Superior temporal gyrus (tissue), 1 donor: ENCODE measurements at regions not wholly inside any gene's neighbourhood (a gene's known extent, or its start where the extent isn't known, plus 50 kb on each side); places are given as distances from the start of the nearest gene placed in this dataset.

Experiments
- DNase-seq: peaks from one replicate; pipeline ENCODE4 v3.0.0-alpha.2; 2016; ENCODE audit errors: extremely low spot score

DNA sequence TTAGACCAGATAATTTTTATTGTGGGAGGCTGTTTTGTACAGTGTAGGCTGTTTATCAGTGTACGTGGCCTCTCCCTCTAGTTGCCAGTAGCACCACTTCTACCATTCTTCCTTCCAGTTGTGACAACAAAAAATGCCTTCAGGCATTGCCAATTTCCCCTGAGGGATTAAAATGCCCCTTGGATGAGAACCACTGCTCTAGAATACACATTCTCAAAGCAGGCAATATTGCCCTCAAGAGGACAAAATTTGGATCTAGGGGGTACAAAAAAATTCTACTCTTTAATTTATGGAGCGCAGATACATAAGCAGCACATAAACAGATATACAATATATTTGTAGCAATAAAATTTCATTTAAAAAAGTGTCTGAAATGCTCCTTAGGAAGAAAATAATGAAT lies 674.6 kb downstream of the PTPRC start:
- DNase-seq: no peak

DNA sequence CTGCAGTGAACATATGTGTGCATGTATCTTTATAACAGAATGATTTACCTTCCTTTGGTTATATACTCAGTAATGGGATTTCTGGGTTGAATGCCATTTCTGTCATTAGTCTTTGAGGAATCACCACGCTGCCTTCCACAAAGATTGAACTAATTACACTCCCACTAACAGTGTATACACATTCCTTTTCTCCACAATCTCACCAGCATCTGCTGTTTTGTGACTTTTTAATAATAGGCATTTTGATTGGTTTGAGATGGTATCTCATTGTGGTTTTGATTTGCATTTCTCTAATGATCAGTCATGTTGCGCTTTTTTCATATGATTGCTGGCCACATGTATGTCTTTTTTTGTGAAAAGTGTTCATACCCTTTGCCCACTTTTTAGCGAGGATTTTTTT lies 680.5 kb downstream of the PTPRC start:
- DNase-seq: no peak

DNA sequence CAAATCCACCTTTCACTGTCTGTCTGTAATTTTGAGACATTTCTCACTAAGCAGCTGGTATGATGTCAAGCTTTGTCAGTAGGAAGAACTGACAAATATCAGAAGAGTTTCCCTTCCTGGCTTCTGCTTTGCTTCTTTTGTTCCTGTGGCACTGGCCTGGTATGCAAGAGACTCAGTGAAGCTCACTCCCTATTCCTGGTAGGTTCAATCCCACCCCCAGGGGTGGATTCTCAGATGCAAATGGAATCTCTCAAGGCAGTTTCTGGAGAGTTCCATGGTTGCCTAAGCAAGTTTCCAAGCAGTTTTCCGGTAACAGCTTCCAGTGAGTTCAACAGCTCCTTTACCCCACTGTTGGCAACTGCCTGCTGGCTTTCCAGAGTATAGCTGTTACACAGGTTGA lies 683.4 kb downstream of the PTPRC start:
- no peak for DNase-seq

DNA sequence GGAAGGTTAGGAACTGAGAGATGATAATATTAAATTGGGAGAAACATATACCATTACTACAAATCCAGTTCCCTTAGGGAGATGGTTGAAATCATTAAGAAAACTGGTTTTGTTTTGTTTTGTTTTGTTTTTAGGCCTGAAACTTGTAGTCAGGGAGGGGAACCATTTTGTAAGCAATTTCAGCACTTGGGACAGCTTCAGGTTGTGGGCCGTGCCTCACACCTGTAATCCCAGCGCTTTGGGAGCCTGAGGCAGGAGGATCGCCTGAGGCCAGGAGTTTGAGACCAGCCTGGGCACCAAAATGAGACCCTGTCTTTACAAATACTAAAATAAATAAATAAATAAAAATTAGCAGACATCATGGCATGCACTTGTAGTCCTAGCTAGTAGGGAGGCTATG lies 694.3 kb upstream of the NR5A2 start:
- DNase-seq: no peak

DNA sequence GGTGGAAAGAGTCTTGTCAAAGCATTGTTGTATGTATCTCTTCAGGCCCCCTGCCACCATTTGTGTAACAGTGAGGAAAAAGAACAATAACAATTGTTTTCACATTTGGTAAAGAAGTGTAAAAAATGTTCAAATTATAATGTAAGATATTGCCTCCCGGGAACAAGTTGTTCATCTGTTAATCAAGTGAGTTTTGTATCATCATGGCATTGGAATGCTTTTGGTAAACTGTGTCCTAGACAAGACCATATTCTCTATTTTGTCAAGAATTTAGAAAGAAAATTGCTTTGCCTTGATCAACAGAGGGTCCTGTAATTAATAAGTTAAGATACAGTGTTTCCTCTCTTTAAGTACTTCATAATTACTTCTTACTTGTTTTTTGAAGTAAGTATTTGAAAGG lies 692.0 kb upstream of the NR5A2 start:
- DNase-seq: no peak

DNA sequence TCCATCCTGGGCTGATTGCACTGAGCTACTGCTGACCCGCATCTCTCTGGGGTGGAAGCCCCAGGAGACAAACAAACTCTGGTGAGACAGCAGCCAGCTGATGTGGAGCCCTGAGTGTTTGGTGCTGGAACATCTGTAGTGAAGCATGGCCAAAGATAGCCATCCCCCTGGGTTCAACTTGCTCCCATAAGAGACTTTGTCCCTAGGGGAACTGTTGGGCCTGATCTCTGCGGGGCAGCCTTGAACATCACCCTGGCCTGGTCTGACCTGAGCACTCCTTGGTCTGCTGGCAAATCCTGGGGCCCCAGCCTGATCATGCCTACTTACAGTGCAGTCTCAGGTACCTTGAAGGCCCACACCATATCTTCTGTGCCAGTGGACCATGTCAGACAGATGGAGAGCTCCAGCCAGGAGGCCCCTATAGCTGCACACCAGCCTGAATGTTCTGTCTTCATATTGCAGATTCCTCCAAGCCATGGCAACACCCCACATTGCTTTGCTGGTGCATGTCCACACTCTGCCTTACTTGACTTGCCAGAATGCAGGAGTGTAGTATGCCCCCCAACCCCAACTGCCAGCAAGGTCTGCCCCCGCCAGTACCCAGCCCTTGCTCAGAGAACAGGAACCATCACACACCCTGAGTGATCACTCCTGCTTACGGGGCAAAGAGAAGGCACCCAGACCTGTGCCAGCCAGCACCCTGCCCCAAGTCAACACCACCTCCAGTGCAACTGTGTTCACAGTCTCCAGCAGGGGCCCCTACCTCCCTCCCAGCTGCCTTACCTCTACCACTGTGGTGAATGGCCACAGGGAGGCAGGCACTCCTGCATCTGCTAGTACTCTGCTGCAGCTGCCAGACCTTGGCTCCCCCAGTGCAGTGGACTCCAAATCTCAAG lies 690.5 kb upstream of the NR5A2 start:
- DNase-seq: no peak

DNA sequence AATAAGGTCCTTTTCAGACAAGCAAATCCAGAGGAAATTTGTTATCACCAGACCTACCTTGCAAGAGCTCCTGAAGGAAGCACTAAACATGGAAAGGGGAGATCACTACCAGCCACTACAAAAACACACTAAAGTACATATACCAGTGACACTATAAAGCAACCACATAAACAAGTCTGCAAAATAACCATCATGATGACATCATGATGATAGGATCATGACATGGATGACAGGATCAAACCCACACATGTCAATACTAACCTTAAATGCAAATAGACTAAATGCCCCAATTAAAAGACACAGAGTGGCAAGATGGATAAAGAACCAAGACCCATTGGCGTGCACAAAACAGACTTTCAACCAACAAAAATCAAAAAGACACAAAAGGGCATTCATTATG lies 688.8 kb upstream of the NR5A2 start:
- DNase-seq: no peak

DNA sequence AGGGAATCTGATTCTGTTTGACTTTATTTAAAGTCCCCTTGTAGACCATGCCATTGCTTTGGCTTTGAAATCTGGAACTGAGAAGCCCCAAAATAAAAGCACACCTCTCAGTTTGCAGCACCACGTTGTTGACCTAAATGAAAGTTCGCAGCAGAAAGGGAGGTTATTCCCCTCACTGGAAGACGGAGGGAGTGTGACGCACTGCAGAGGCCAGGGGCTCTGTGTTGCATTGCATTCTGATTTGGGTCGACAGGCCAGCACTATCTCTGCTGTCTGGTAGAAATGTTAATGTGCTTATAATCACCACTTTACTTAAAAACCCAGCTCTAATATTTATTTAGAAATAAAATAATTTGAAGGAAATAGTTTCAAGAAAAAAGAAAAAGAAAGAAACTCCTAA lies 675.2 kb upstream of the NR5A2 start:
- no peak for DNase-seq

DNA sequence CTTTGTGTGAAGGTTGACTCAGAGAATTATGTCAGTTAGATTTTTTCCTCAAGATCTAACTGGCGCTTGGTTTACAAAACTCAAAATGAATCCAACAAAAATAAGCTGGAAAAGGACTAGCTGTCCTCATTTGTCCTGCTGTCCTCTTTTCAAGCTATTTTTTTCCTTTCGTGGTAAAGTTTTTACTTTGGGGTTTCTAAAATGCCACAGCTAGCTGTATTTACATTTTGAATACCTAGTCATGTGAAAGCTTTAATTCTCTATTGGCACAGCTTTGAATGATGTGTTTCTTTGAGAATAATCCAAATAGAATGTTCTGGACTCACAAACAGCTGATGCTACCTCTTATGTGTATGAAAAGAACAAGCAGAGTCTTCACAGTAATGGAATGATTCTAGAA lies 673.6 kb upstream of the NR5A2 start:
- DNase-seq: peak; percentile 46

DNA sequence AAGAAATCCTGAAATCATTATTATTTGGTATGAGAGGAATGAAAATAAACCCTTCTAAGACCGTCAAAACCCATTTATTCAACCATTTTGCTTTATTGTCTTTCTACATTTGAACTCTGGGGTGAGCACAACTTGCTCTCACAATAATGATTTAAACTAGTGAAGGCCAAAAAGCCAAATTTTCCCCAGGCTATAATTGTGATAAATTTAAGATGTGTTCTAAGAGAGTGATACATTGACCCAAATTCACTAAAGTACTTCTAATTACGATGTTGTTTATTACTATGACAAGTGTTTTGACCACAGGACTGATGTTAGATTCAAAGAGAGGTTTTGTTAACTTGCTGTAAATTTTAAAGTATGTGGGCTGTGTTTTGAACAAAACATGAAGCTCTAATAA lies 670.9 kb upstream of the NR5A2 start:
- DNase-seq: no peak

DNA sequence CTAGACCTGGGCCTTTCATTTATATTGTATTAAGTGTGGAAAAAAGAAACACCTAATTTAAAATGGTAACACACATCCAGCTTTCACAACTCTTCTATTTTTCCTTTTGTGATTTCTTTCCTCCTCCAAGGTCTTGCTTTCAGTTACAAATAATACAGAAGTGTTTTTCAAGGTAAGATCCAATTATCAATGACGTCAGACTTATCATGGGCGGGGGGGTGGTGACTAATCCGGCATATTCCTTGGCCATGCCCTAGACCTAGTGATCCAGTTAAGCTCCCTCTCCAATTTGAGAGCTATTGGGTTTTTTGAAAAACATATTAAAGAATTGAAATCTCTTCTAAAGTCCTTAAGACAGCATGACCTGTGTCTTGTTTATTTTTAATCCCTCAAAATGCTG lies 669.9 kb upstream of the NR5A2 start:
- no peak for DNase-seq

DNA sequence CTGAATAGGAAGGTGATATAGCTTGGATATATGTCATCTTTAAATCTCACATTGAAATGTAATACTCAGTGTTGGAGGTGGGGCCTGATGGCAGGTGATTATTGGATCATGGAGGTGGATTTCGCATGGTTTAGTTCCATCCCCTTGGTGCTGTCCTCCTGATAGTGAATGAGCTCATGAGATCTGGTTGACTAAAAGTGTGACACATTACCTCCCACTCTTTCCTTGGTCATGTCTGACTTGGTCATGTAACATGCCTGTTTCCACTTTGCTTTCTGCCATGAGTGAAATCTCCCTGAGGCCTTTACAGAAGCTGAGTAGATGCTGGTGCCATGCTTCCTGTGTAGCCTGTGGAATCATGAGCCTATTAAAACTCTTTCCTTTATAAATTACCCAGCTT lies 664.5 kb upstream of the NR5A2 start:
- no peak for DNase-seq

DNA sequence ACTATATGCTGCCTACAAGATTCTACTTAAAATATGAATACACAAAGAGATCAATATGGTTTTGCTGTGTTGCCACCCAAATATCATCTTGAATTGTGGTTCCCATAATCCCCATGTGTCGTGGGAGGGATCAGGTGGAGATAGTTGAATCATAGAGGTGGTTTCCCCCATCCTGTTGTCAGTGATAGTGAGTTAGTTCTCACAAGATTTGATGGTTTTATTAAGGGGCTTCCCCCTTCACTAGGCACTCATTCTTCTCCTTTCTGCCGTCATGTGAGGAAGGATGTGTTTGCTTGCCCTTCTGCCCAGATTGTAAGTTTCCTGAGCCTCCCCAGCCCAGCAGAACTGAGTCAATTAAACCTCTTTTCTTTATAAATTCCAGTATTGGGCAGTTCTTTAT lies 654.4 kb upstream of the NR5A2 start:
- no peak for DNase-seq

DNA sequence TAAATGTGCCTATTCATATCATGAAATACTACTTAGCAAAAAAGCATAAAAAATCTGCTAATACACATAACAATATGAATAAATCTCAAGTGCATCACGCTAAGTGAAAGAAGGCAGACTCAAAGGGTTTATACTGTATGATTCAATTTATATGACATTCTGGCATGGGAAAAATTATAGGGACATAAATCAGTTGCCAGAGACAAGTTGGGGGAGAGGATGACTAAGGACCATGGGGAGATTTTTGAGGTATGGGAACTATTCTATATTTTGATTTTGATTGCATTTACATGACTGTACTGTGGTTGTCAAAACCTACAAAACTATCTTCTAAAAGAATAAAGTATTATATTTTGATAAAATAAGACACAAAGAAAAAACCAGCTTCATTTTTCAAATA lies 650.3 kb upstream of the NR5A2 start:
- DNase-seq: no peak

DNA sequence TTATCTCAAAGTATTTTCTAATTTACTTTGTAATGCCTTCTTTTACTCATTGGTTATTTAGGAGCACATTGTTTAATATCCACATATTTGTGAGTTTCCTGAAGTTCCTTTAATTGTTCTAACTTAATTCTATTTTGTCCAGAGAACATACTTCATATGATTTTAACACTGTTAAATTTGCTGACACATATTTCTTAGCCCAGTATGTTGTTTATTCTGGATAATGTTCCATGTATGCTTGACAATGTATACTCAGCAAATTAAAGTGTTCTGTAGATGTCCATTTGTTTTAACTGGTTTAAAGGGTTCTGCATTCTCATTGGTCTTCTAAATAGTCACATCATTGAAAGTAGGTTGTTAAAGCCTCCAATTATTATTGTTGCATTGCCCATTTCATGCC lies 643.7 kb upstream of the NR5A2 start:
- no peak for DNase-seq

DNA sequence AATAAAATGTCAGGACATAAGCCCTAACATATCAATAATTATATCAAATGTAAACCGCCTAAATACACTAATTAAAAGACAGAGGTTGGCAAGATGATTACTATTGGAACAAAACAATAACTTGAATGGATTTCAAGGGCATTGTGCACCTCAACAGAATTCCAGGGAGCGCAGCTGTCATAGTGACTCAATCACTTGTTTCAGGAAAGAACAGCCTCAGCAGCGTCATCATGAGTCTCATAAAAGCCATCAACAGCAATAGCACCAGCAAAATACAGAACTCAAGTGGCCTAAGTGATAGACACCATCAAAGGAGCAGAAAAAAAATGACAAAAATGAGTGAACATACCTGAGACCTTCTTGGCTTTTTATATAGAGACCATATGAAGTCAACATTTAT lies 632.7 kb upstream of the NR5A2 start:
- no peak for DNase-seq

DNA sequence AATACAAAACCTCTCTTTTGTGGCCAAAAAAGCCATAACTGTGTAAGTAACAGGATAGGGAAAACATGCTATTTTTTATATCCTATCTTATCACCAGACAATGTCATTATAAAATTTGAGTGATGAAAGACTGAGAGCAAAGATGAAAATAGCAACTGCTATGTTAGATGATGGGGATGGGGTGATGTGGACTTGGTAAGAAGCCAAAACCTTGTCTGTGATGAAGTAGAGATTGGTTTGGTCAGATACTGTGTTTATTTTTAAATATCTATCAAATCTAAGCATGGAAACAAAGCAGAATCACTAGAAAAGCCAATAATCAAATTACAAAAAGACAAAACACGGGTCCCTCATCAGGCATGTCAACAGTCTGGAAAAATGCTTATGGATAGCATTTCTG lies 631.1 kb upstream of the NR5A2 start:
- no peak for DNase-seq

DNA sequence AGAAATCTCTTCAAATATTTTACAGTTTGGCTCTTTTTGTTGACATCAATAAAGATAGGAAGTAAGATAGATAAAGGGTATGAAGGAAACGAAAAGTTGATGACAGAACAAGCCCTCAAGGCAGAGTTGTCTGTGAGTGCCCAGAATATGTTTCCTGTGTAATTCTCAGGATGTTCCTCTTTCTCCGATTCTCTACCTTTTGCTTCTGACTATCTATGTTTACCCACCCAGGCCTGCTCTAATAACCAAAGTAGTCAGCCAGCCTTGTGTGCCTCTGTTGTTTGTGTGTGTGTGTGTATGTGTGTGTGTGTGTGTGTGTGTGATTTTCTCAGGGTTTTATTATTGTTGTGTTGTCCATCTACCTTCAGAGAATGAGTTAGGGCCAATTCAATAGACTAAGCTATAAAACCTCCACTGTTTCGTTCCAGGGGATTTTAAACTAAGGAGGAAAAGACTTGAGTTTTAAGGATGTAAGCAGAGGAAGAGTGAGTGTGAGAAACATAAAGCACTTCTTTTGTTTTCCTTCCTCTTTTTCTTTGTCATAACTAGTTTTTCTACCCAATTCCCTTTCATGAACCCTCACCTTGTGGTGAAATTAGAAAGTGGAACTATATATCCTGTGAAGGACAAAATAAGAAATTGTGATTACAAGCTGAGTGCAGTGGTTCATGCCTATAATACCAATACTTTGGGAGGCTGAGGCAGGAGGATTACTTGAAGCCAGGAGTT lies 627.4 kb upstream of the NR5A2 start:
- DNase-seq: no peak

DNA sequence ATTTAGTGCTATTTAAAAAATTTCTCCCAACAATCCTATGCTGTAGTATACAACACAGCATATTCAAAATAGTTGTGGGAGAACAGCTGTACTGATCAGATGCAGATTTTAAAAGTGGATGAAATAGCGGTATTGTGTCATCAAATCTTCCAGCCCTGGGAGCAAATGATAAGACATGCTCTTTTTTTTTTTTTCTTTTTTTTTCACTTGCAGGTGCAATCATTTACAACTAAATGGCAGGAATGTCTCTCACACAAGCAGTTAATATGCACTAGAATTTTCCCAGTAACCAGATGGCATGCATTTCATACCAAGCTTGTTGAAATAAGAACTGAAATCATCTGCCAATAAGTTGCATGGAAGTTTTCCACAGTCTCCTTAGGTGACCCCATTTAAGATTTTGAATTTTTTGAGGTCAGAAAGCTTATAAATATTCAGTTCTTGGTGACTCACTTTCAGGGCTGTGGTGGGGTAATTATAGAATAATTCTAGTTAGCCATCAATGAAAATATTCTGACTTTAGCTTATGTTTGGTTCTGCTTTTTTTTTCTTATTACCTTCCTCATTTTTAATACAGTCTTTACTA lies 623.9 kb upstream of the NR5A2 start:
- peak; percentile 34 for DNase-seq

DNA sequence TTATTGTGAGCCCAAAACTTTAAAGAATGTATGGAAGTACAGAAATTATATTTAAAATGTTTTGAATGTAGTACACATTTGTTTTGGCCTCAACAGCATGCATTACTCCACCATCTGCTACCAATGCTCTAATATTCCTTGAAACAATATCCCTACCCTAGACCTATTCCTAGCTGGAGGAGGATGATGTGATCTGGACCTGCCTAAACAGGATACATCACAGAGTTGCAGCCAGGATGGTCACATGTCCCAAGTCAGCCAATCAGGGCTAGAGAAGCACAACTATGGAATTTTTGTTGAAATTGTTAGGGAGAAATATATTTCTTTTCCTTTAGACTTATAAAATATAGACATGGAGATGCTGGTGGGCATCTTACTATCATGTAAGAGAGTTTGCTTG lies 623.3 kb upstream of the NR5A2 start:
- DNase-seq: no peak

DNA sequence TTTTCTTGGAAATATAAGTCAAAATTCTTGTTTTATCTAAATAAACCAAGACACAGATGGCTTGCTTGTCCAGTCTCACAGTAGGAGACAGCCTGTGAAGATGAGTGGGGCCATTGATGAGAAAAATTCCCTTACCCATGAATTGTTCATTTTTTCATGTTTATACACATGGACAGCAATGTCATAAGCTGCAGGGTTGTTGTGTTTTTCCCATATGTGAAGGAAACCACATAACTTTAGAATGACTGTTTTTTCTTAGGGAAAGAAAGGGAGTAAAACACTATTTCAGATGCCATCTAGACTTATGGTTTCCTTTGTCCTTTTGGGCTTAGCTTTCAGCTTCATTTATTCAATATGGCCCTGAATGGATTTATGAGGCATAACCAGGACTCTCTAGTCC lies 622.5 kb upstream of the NR5A2 start:
- no peak for DNase-seq

DNA sequence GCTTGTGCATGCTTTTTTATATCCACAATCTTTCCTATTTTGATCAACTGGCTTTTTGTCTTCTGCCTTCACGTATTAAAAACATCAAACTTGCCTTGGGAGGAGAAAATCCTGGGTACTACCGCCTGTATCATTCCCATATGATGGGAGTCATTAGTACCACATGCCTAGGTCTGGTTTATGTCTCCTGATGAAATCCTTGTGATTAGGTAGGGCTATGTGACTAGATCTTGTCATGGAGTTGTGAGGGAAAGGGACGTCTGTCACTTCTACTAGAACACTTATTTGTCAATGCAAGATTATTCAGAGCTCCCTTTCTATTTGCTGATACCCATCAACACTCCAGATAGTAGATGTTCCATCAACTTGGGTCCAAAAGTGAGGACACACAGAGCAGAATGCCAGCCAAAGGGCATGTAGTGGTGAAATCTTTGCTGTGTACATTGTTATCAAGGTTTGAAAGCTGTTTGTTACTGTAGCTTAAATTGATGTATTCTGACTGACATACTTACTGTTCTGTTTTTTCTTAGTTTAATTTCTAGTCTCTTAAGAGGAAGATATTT lies 621.8 kb upstream of the NR5A2 start:
- no peak for DNase-seq

DNA sequence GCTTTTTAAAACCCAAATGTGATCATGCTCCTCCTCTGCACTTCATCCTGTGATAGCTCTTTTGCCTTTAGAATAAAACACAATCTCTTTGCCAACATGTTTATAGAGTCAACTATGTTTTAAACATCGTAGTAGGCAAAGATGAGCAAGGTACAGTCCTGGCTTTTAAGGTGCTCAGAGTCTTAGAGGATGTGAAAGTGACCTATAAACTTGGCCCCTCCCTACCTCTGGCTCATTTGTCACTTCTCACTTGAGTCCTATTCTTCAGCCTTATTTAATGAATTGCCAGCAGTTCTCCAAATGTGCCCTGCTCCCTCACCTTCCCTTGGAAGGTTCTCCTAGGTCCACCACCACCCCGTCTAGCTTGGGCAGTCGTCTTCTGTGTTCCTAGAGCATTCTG lies 617.0 kb upstream of the NR5A2 start:
- no peak for DNase-seq
